HepG2 (cell line): ENCODE measurements at regions not wholly inside any gene's neighbourhood (a gene's known extent, or its start where the extent isn't known, plus 50 kb on each side); places are given as distances from the start of the nearest gene placed in this dataset.

ENCODE experiments used
- ATAC-seq: fragments of 200-7000 bp; cut with Tn5 transposase; 3 replicates; pipeline ENCODE4 v1.9.1; 2020; ENCODE audit warnings: mild to moderate bottlenecking, moderate library complexity
- BruUV-seq: library from RNA; stranded (reverse); fragments of 400-500 nt; replicated peaks from 2 replicates; lab custom pipeline; 2021; lab: Mats Ljungman, UMichigan
- CTCF ChIA-PET: fragments of 300-600 bp; formaldehyde crosslinking; extraction: SDS; loops from one replicate; lab custom pipeline; 2021; ENCODE audit warnings: low total read pairs, inconsistent platforms, low intra/inter-chr PET ratio; lab: Yijun Ruan, JAX
- POLR2A ChIA-PET: fragments of 350-600 bp; sonication (Branson Sonifier 250); formaldehyde crosslinking; loops from one replicate; lab custom pipeline; 2020; ENCODE audit warnings: antibody characterized with exemption, inconsistent platforms; lab: Yijun Ruan, JAX
- DNase-seq: peaks from one replicate; pipeline ENCODE4 v3.0.0-alpha.2; 2015; ENCODE audit warnings: low spot score
- FAIRE-seq: peaks from 3 replicates; lab custom pipeline; 2011; peaks lifted over from hg19 to GRCh38; lab: Jason Lieb, UNC
- H2AFZ ChIP-seq: one replicate; pipeline ENCODE4 v1.6.1; 2011; ENCODE audit warnings: low read length, inconsistent platforms
- H3K27ac ChIP-seq: fragments of 300-600 bp; 3 replicates; pipeline ENCODE4 v1.8.0; 2011; ENCODE audit warnings: mixed run types, mild to moderate bottlenecking, mixed read lengths, low read length, inconsistent platforms; ENCODE audit not compliant: insufficient read depth; ENCODE audit errors: extremely low read length
- H3K27me3 ChIP-seq, 2 experiments: fragments of 200-600 bp in 1 of 2; 2 replicates in 1 of 2; 3 replicates in 1 of 2; pipeline versions ENCODE4 v1.6.0 to v1.8.0; 2011; ENCODE audit warnings: low read length in 2 of 2, mild to moderate bottlenecking in 2 of 2, moderate library complexity in 2 of 2, inconsistent platforms in 1 of 2; ENCODE audit not compliant: insufficient read depth in 2 of 2, control insufficient read depth in 1 of 2
- H3K36me3 ChIP-seq, 2 experiments: fragments of 200-600 bp in 1 of 2; replicated peaks in 1 of 2; 2 replicates in 1 of 2; 3 replicates in 1 of 2; pipeline versions ENCODE4 v1.5.1 to v1.8.0; 2011; ENCODE audit warnings: low read length in 2 of 2, inconsistent platforms in 1 of 2; ENCODE audit not compliant: insufficient read depth in 2 of 2, control insufficient read depth in 1 of 2
- H3K4me1 ChIP-seq: 2 replicates; pipeline ENCODE4 v1.5.1; 2012; ENCODE audit warnings: low read length, inconsistent platforms; ENCODE audit not compliant: insufficient read depth
- H3K4me2 ChIP-seq: 2 replicates; pipeline ENCODE4 v1.6.0; 2011; ENCODE audit warnings: low read depth, low read length, inconsistent platforms
- H3K4me3 ChIP-seq, 3 experiments: fragments of 200-600 bp in 1 of 3; sonication (generic), shearing (Covaris generic) in 1 of 3; replicated peaks in 1 of 3; 2 replicates each; pipeline ENCODE4 v1.5.1; 2011 to 2016; ENCODE audit warnings: low read length in 3 of 3, inconsistent platforms in 2 of 3, low read depth in 2 of 3, mild to moderate bottlenecking in 2 of 3, control low read depth in 1 of 3, mixed read lengths in 1 of 3; ENCODE audit not compliant: insufficient read depth in 1 of 3
- H3K79me2 ChIP-seq: one replicate; pipeline ENCODE4 v1.6.1; 2011; ENCODE audit warnings: low read length, inconsistent platforms; ENCODE audit not compliant: insufficient read depth
- H3K9ac ChIP-seq: 2 replicates; pipeline ENCODE4 v1.6.0; 2011; ENCODE audit warnings: mild to moderate bottlenecking, low read depth, low read length, inconsistent platforms; ENCODE audit not compliant: insufficient read depth
- H3K9me3 ChIP-seq: 2 replicates; pipeline ENCODE4 v1.5.1; 2012; ENCODE audit warnings: mild to moderate bottlenecking, low read length
- H4K20me1 ChIP-seq: 2 replicates; pipeline ENCODE4 v1.6.0; 2011; ENCODE audit warnings: inconsistent platforms, mild to moderate bottlenecking, low read length, moderate library complexity; ENCODE audit not compliant: insufficient read depth
- FOSL1 ChIP-seq: sonication (generic); formaldehyde crosslinking; IDR thresholded peaks from 2 replicates; pipeline ENCODE4 v1.9.0; 2021; ENCODE audit warnings: missing genetic modification reagents, borderline replicate concordance
- FOXO4 ChIP-seq: sonication (generic); formaldehyde crosslinking; conservative IDR thresholded peaks from 2 replicates; pipeline ENCODE4 v1.8.1; 2023; ENCODE audit warnings: missing genetic modification reagents
- GABPB1 ChIP-seq: IDR thresholded peaks from 2 replicates; pipeline ENCODE4 v1.6.1; 2016; ENCODE audit warnings: mild to moderate bottlenecking, missing genetic modification reagents, moderate library complexity, missing compliant biosample characterization
- HHEX ChIP-seq: IDR thresholded peaks from 2 replicates; pipeline ENCODE4 v1.6.1; 2016; ENCODE audit warnings: control low read depth
- KLF6 ChIP-seq: IDR thresholded peaks from 2 replicates; pipeline ENCODE4 v1.8.0; 2016; ENCODE audit warnings: missing biosample characterization, missing genetic modification reagents
- NFE2 ChIP-seq: sonication (generic); formaldehyde crosslinking; IDR thresholded peaks from 2 replicates; pipeline ENCODE4 v1.4.0; 2020; ENCODE audit warnings: missing genetic modification reagents
- RXRB ChIP-seq: IDR thresholded peaks from 2 replicates; pipeline ENCODE4 v1.6.1; 2016; ENCODE audit warnings: borderline replicate concordance, missing genetic modification reagents, missing compliant biosample characterization
- ZBTB8A ChIP-seq: sonication (generic); formaldehyde crosslinking; IDR thresholded peaks from 2 replicates; pipeline ENCODE4 v1.4.0; 2020; ENCODE audit warnings: mild to moderate bottlenecking, low read depth, missing genetic modification reagents, borderline replicate concordance
- ZGPAT ChIP-seq: IDR thresholded peaks from 2 replicates; pipeline ENCODE4 v1.6.1; 2016; ENCODE audit warnings: mild to moderate bottlenecking
- ZNF12 ChIP-seq: sonication (generic); formaldehyde crosslinking; IDR thresholded peaks from 2 replicates; pipeline ENCODE4 v1.5.0; 2020; ENCODE audit warnings: missing genetic modification reagents
- ZNF552 ChIP-seq: sonication (generic); formaldehyde crosslinking; IDR thresholded peaks from 2 replicates; pipeline ENCODE4 v1.9.0; 2022; ENCODE audit warnings: missing genetic modification reagents, mild to moderate bottlenecking, borderline replicate concordance
- ZNF709 ChIP-seq: sonication (generic); formaldehyde crosslinking; IDR thresholded peaks from 2 replicates; pipeline ENCODE4 v1.5.0; 2020; ENCODE audit warnings: mild to moderate bottlenecking, missing genetic modification reagents
- WGBS: methylation state at CpG from one replicate; pipeline ENCODE4 v1.1.6; 2017; ENCODE audit warnings: low lambda C conversion rate; 5-methylcytosine and 5-hydroxymethylcytosine counted together
- in situ Hi-C: cut with HindIII; loops from 2 replicates; pipeline ENCODE4 v1.10.0; 2017; ENCODE audit warnings: low pct_unique_long_range_greater_than_20kb; ENCODE audit not compliant: extremely low pct_ligation_motif_present
- intact Hi-C: fragments of 100-400 bp; cut with micrococcal nuclease; formaldehyde crosslinking; loops from one replicate; pipeline ENCODE4 v1.10.0; 2022; ENCODE audit not compliant: unreplicated experiment

GRCh38 chr5:28714907-28715698 lies 1676.7 kb upstream of the CDH9 start:
- Histone ChIP-seq H3K9ac (no peak overlapping the region), H2AFZ (no peak overlapping the region), H3K27ac (no peak overlapping the region), H3K4me1 (no peaks in the 10 kb centered on the region), H4K20me1 (no peaks in the 10 kb centered on the region), H3K4me3 (no peak overlapping the region), H3K27me3 (no peaks in the 10 kb centered on the region), H3K4me2 (no peak overlapping the region), H3K36me3 (no peaks in the 10 kb centered on the region), H3K79me2 (no peaks in the 10 kb centered on the region), H3K9me3 (no peaks in the 10 kb centered on the region)
- intact Hi-C loops (no loop called here), in situ Hi-C loops (no loop called here)
- WGBS, result 2% methylated on average over 4 of the region's 4 CpGs
- no peak for DNase-seq
- ChIA-PET CTCF (no interaction called here), POLR2A (no interaction called here)
- TF ChIP-seq GABPB1 (CRISPR knock-in tag) (no peak), FOSL1 (no peak), NFE2 (CRISPR knock-in tag) (no peak), ZGPAT (CRISPR knock-in tag) (no peak), HHEX (CRISPR knock-in tag) (no peak), ZNF552 (no peak), ZNF709 (CRISPR knock-in tag) (no peak), RXRB (CRISPR knock-in tag) (no peak), FOXO4 (no peak), ZNF12 (CRISPR knock-in tag) (no peak), KLF6 (CRISPR knock-in tag) (no peak), ZBTB8A (CRISPR knock-in tag) (no peak)
- FAIRE-seq, result no peak
- no peak for ATAC-seq
- no TSS peak for BruUV-seq
